Transverse colon (tissue), 4 donors: ENCODE measurements at regions not wholly inside any gene's neighbourhood (a gene's known extent, or its start where the extent isn't known, plus 50 kb on each side); places are given as distances from the start of the nearest gene placed in this dataset.

Source experiments
- DNase-seq: peaks from one replicate; pipeline ENCODE4 v3.0.0-alpha.2; 2019
- H3K27ac ChIP-seq, 4 donors: fragments of 200-600 bp; sonication (generic); 2 replicates each; pipeline ENCODE4 v1.5.1; 2016 to 2018; ENCODE audit warnings: inconsistent platforms in 4 of 4
- H3K27me3 ChIP-seq: fragments of 200-600 bp; sonication (generic); 2 replicates; pipeline ENCODE4 v1.5.1; 2017; ENCODE audit warnings: inconsistent platforms
- H3K36me3 ChIP-seq, 4 donors: fragments of 200-600 bp; sonication (generic); 2 replicates each; pipeline ENCODE4 v1.5.1; 2017 to 2019; ENCODE audit warnings: inconsistent platforms in 4 of 4
- H3K4me1 ChIP-seq, 4 donors: fragments of 200-600 bp; sonication (generic); 2 replicates each; pipeline ENCODE4 v1.5.1; 2017 to 2020; ENCODE audit warnings: inconsistent platforms in 4 of 4
- H3K4me3 ChIP-seq, 4 donors: fragments of 200-600 bp; sonication (generic); 1 replicate in 1 of 4; 2 replicates in 3 of 4; pipeline versions ENCODE4 v1.5.1 to v1.6.1; 2017 to 2019; ENCODE audit warnings: inconsistent platforms in 4 of 4
- H3K9me3 ChIP-seq, 2 donors: fragments of 200-600 bp; sonication (generic); 2 replicates each; pipeline ENCODE4 v1.5.1; 2017 to 2019; ENCODE audit warnings: inconsistent platforms in 2 of 2
- EP300 ChIP-seq: sonication (generic); formaldehyde crosslinking; IDR thresholded peaks from one replicate; pipeline ENCODE4 v1.6.1; 2017; ENCODE audit warnings: antibody characterized with exemption, low read depth
- POLR2A ChIP-seq: fragments of 450-650 bp; IDR thresholded peaks from one replicate; pipeline ENCODE4 v1.6.1; 2016; ENCODE audit warnings: antibody characterized with exemption, mild to moderate bottlenecking, moderate library complexity
- POLR2AphosphoS5 ChIP-seq, 3 donors: sonication (generic); formaldehyde crosslinking; IDR thresholded peaks; one replicate each; pipeline ENCODE4 v1.6.1; 2016; ENCODE audit warnings: antibody characterized with exemption in 3 of 3
- WGBS, 2 donors: methylation state at CpG; one replicate each; pipeline ENCODE4 v1.1.5; 2018; ENCODE audit warnings: low coverage in 1 of 2; 5-methylcytosine and 5-hydroxymethylcytosine counted together
- in situ Hi-C, 4 donors: fragments of 200-750 bp; cut with MboI; loops; one replicate each; pipeline versions ENCODE4 v1.15.0 to v1.15.1; 2017; ENCODE audit warnings: low sequenced_read_pairs in 3 of 4, low pct_ligation_motif_present in 1 of 4, low pct_unique_long_range_greater_than_20kb in 1 of 4
- intact Hi-C: fragments of 100-400 bp; cut with DNase I; formaldehyde crosslinking; loops from one replicate; pipeline ENCODE4 v1.15.1; 2023; ENCODE audit warnings: low total_unique reads
- TF ChIP-seq, protein P1 (sequence below), 5 experiments: fragments of 200-600 bp in 3 of 5; fragments of 450-650 bp in 2 of 5; sonication (generic) in 3 of 5; IDR thresholded peaks; 1 replicate in 2 of 5; 2 replicates in 3 of 5; pipeline ENCODE4 v1.5.1; 2016 to 2017; ENCODE audit warnings: antibody characterized with exemption in 5 of 5, inconsistent platforms in 3 of 5, mild to moderate bottlenecking in 2 of 5, moderate library complexity in 1 of 5

DNA sequence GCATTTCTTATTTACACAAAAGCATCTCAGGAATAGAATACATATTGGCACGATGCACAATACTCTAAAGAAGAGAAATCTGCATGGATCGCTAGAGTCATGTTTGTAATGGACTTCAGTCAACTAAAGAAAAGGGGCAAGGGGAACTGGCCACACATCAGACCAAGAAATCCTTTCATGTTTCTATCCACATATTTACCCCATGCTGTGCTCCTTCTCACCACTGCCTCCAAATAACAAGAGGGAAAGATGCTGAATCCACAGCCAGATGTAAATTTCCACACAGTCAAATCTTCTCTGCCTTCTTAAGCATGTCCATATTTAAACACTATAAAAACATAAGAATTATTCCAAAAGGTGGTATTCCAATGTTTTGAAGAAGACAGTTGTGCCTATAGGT, 67.6 kb downstream of the COX18 start:
- WGBS, 2 donors: 65 to 79% methylated on average over 2 of the region's 2 CpGs
- Histone ChIP-seq H3K4me1 (no peaks in the 10 kb centered on the region), H3K4me3 (no peak overlapping the region), H3K36me3 (no peaks in the 10 kb centered on the region), H3K27me3 (no peaks in the 10 kb centered on the region), H3K9me3 (no peaks in the 10 kb centered on the region), H3K27ac (no peak overlapping the region)
- in situ Hi-C loops: loop anchor here (25.0 kb wide), 4 partner anchors 290 to 715 kb away; no protein-coding TSS in a partner anchor
- TF ChIP-seq EP300: no peak
- TF ChIP-seq, protein P1, sequence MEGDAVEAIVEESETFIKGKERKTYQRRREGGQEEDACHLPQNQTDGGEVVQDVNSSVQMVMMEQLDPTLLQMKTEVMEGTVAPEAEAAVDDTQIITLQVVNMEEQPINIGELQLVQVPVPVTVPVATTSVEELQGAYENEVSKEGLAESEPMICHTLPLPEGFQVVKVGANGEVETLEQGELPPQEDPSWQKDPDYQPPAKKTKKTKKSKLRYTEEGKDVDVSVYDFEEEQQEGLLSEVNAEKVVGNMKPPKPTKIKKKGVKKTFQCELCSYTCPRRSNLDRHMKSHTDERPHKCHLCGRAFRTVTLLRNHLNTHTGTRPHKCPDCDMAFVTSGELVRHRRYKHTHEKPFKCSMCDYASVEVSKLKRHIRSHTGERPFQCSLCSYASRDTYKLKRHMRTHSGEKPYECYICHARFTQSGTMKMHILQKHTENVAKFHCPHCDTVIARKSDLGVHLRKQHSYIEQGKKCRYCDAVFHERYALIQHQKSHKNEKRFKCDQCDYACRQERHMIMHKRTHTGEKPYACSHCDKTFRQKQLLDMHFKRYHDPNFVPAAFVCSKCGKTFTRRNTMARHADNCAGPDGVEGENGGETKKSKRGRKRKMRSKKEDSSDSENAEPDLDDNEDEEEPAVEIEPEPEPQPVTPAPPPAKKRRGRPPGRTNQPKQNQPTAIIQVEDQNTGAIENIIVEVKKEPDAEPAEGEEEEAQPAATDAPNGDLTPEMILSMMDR (IDR thresholded peaks at IDR 0.05): no peak
- no peak for TF ChIP-seq POLR2A
- TF ChIP-seq POLR2AphosphoS5 (IDR thresholded peaks at IDR 0.05): no peak
- DNase-seq: no peak
- intact Hi-C loops: loop anchor here (5.0 kb wide), 1 partner anchor 160 kb away; no protein-coding TSS in a partner anchor

DNA sequence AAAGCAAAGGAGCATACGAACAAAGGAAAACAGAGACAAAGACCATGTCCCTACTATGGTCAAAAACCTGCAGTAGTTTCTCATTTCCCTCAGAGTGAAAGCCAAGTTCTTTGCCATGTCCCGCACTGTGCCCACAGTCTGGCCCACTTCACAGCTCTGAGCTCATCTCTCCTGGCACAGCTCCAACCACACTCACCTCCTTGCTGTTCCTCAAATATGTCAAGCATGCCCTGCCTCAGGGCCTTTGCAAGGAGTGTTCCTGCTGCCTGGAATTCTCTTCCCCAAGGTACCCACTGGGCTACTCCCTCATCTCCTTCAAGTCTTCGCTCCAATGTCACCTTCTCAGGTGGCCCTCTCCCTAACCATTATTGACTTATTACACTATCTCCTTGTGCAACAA, 72.1 kb downstream of the COX18 start:
- 80% methylated on average over 1 to 3 of the region's 3 CpGs for WGBS, 2 donors
- Histone ChIP-seq H3K4me1 (no peaks in the 10 kb centered on the region), H3K36me3 (no peaks in the 10 kb centered on the region), H3K27ac (no peak overlapping the region), H3K4me3 (no peak overlapping the region), H3K27me3 (no peaks in the 10 kb centered on the region), H3K9me3 (no peaks in the 10 kb centered on the region)
- TF ChIP-seq, protein P1 (IDR thresholded peaks at IDR 0.05): no peak
- TF ChIP-seq POLR2AphosphoS5 (IDR thresholded peaks at IDR 0.05): no peak
- TF ChIP-seq POLR2A: no peak
- TF ChIP-seq EP300: no peak
- DNase-seq: no peak
- intact Hi-C loops (no loop called here), in situ Hi-C loops (no loop called here)

DNA sequence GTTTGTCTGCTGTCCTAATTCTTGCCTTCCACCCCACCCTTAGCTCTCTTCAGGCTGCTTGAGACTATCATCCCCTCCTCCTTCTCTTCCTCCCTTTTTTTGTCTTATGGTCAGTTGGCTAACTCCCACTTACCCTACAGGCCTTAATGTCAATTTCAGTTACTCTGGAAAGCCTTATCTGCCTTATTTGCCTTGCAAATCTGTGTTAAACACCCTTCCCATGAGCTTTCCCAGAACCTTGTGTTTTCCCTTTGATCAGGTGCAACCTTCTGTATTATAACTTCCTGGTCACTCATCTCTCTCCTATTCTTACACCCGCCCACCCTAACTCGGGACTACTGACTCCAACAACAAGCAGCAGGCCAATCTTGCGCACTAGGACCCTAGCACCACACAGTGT, 74.8 kb downstream of the COX18 start:
- Histone ChIP-seq H3K27me3 (no peaks in the 10 kb centered on the region), H3K36me3 (no peaks in the 10 kb centered on the region), H3K4me3 (no peak overlapping the region), H3K27ac (no peak overlapping the region), H3K9me3 (no peaks in the 10 kb centered on the region), H3K4me1 (no peaks in the 10 kb centered on the region)
- DNase-seq: no peak
- WGBS, 2 donors: 82% methylated on average over 3 of the region's 3 CpGs; no CpG with 5 or more reads in 1 of the 2 donors
- intact Hi-C loops: no loop called here
- in situ Hi-C loops: no loop called here
- TF ChIP-seq POLR2AphosphoS5 (IDR thresholded peaks at IDR 0.05): no peak
- TF ChIP-seq, protein P1 (IDR thresholded peaks at IDR 0.05): no peak
- TF ChIP-seq EP300: no peak
- no peak for TF ChIP-seq POLR2A

DNA sequence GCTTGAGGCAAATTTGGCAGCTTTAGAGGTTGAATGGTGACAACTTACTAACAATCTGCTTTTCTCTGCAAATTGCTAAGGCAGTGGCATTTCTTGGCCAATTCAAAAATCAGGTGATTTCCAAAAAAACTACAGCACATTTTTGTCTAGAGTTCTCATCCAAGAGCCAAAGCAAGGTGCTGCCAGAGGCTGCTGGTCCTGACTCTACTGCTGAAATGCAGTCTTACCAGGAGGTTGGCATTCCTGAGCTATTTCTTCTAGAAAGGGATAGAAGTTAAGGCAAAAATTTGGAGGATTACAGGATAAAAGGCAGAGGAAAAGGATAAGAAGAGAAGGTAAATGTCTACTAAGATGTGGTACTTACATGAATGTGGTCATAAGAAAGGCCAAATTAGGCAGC, 75.6 kb downstream of the COX18 start:
- DNase-seq: no peak
- intact Hi-C loops: no loop called here
- TF ChIP-seq POLR2AphosphoS5 (IDR thresholded peaks at IDR 0.05) (no peak), EP300 (no peak), POLR2A (no peak)
- TF ChIP-seq, protein P1 (IDR thresholded peaks at IDR 0.05): no peak
- Histone ChIP-seq H3K36me3 (no peaks in the 10 kb centered on the region), H3K4me3 (no peak overlapping the region), H3K4me1 (no peaks in the 10 kb centered on the region), H3K27me3 (no peaks in the 10 kb centered on the region), H3K27ac (no peak overlapping the region), H3K9me3 (no peaks in the 10 kb centered on the region)
- in situ Hi-C loops: no loop called here
